Stimulated activated CD4-positive, alpha-beta T cell treated with anti-CD3 and anti-CD28 coated beads, Interleukin-1b, Interleukin-23, amount 100 ng/mL, for 1 hour (primary cell): ENCODE measurements at regions not wholly inside any gene's neighbourhood (a gene's known extent, or its start where the extent isn't known, plus 50 kb on each side); places are given as distances from the start of the nearest gene placed in this dataset.

Experiments
- DNase-seq, 2 donors: peaks; one replicate each; pipeline ENCODE4 v3.0.0-alpha.2; 2020; ENCODE audit warnings: low read depth in 2 of 2

- no peak for DNase-seq
Observed at GRCh38 chr1:198903621-198904020, 264.8 kb downstream of the PTPRC start.

GRCh38 chr1:198904321-198904720, 265.5 kb downstream of the PTPRC start:
- no peak for DNase-seq

GRCh38 chr1:198906739-198907422, 268.0 kb downstream of the PTPRC start:
- no peak for DNase-seq

GRCh38 chr1:198907423-198907746, 268.5 kb downstream of the PTPRC start:
- DNase-seq: no peak

GRCh38 chr1:198908995-198909394, 270.2 kb downstream of the PTPRC start:
- DNase-seq: no peak

- no peak for DNase-seq
Observed at GRCh38 chr1:198909973-198910372, 271.1 kb downstream of the PTPRC start.

GRCh38 chr1:198910816-198911215, 272.0 kb downstream of the PTPRC start:
- no peak for DNase-seq

GRCh38 chr1:198912046-198912445, 273.2 kb downstream of the PTPRC start:
- no peak for DNase-seq

- no peak for DNase-seq
Observed at GRCh38 chr1:198913667-198914066, 274.8 kb downstream of the PTPRC start.

GRCh38 chr1:198915327-198916231, 276.7 kb downstream of the PTPRC start:
- no peak for DNase-seq

- DNase-seq: no peak
Observed at GRCh38 chr1:198917226-198917625, 278.4 kb downstream of the PTPRC start.

GRCh38 chr1:198918920-198919319, 280.1 kb downstream of the PTPRC start:
- no peak for DNase-seq

- DNase-seq: no peak
Observed at GRCh38 chr1:198919667-198920398, 281.0 kb downstream of the PTPRC start.

GRCh38 chr1:198922638-198923430, 284.0 kb downstream of the PTPRC start:
- no peak for DNase-seq

- DNase-seq: no peak
Observed at GRCh38 chr1:198923993-198924392, 285.2 kb downstream of the PTPRC start.

GRCh38 chr1:198925567-198925966, 286.7 kb downstream of the PTPRC start:
- no peak for DNase-seq

- DNase-seq: no peak
Observed at GRCh38 chr1:198927129-198927528, 288.3 kb downstream of the PTPRC start.

- no peak for DNase-seq
Observed at GRCh38 chr1:198929111-198929604, 290.3 kb downstream of the PTPRC start.

- no peak for DNase-seq
Observed at GRCh38 chr1:198929961-198930599, 291.2 kb downstream of the PTPRC start.

- no peak for DNase-seq
Observed at GRCh38 chr1:198932351-198932991, 293.6 kb downstream of the PTPRC start.
